HUDEP-2 (cell line): ENCODE measurements at regions not wholly inside any gene's neighbourhood (a gene's known extent, or its start where the extent isn't known, plus 50 kb on each side); places are given as distances from the start of the nearest gene placed in this dataset.
"Not testable (repeated sequence)": the region's sequence is repeated elsewhere in the genome, so short reads cannot be mapped to it uniquely, and the experiment has no call there.

Source experiments
- DNase-seq, 76 experiments: peaks; one replicate each; lab custom pipeline; 2025; ENCODE audit not compliant: unreplicated experiment in 76 of 76; lab: John Stamatoyannopoulos, UW

GRCh38 chr9:15372455-15372854 lies 50.2 kb upstream of the SNAPC3 start:
- no peak for DNase-seq

DNA sequence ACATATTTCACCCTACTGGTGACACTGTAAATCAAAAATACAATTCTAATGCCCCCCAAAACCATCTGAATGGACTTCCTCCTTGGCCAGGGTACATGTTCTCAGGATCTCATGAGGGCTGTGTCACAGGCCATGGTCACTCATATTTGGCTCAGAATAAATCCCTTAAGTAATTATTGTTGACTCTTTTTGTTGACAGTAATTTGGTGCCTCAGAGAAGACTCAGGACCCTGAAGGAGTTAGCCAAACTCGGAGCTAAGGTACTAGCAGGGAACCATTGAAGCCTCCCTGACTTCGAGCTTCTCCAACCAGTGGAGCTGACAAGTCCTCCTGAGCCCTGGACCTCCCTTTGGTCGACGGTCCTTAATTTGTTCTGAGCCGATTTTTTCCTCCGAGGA lies 51.2 kb upstream of the SNAPC3 start:
- no peak for DNase-seq

GRCh38 chr9:15370466-15371447 lies 51.9 kb upstream of the SNAPC3 start:
- no peak for DNase-seq

GRCh38 chr9:15369871-15370270 lies 52.8 kb upstream of the SNAPC3 start:
- DNase-seq = no peak

DNA sequence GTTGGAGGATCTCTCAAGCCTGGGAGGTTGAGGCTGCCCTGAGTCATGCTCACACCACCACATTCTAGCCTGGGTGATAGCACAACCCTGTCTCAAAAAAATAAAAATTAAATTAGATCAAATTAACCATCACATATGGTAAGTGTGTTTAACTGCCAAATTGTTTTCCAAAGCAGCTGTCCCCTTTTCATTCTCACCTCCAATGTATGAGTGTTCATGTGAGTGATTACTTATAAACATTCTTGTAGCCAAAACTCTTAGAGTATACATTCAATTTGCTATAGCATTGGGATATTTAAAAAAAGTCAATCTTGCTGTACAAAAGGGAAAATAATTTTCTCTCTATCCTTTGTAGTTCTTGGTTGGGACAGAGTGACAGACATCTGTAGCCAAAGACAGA lies 53.4 kb upstream of the SNAPC3 start:
- DNase-seq = no peak

GRCh38 chr9:15364975-15365553 lies 57.6 kb upstream of the SNAPC3 start:
- DNase-seq = not testable (repeated sequence)

DNA sequence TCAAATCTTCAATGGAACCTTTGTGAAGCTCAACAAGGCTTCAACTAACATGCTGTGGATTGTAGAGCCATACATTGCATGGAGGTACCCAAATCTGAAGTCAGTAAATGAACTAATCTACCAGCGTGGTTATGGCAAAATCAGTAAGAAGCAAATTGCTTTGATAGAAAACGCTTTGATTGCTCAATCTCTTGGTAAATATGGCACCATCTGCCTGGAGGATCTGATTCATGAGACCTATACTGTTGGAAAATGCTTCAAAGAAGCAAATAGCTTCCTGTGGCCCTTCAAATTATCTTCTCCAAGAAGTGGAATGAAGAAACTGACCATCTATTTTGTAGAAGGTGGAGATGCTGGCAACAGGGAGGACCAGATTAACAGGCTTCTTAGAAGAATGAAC lies 54.7 kb upstream of the TTC39B start:
- DNase-seq = no peak

- peak in 19 of 76 experiments; percentile 1 to 53 (median 13) for DNase-seq
Measured at GRCh38 chr9:15357050-15357653, 50.1 kb upstream of the TTC39B start.
